SK-N-MC (cell line): ENCODE measurements at regions not wholly inside any gene's neighbourhood (a gene's known extent, or its start where the extent isn't known, plus 50 kb on each side); places are given as distances from the start of the nearest gene placed in this dataset.

Experiments used
- DNase-seq: peaks from one replicate; pipeline ENCODE4 v3.0.0-alpha.2; 2011; ENCODE audit warnings: low read depth, low spot score
- H3K27ac ChIP-seq: fragments of 200-600 bp; sonication (generic); 2 replicates; pipeline ENCODE4 v1.5.1; 2016; ENCODE audit warnings: mixed run types
- H3K36me3 ChIP-seq: fragments of 200-600 bp; sonication (generic); 2 replicates; pipeline ENCODE4 v1.6.1; 2017; ENCODE audit warnings: antibody characterized with exemption, low read length, mixed read lengths; ENCODE audit not compliant: insufficient read depth
- H3K4me3 ChIP-seq: fragments of 200-600 bp; sonication (generic); 2 replicates; pipeline ENCODE4 v1.5.1; 2016
- H3K9ac ChIP-seq: fragments of 200-600 bp; sonication (generic); 2 replicates; pipeline ENCODE4 v1.8.0; 2017; ENCODE audit warnings: mixed run types, mixed read lengths; ENCODE audit not compliant: insufficient read length
- H3K9me3 ChIP-seq: fragments of 200-600 bp; sonication (generic); 2 replicates; pipeline ENCODE4 v1.6.1; 2017; ENCODE audit warnings: low read depth, mild to moderate bottlenecking, antibody characterized with exemption, low read length, moderate library complexity, mixed read lengths
- EZH2 ChIP-seq: fragments of 200-600 bp; sonication (generic); IDR thresholded peaks from one replicate; pipeline ENCODE4 v1.6.1; 2017; ENCODE audit warnings: antibody characterized with exemption
- FOXP2 ChIP-seq: optimal IDR thresholded peaks from 2 replicates; pipeline ENCODE3; 2011; ENCODE audit warnings: mild to moderate bottlenecking, moderate library complexity; ENCODE audit not compliant: insufficient read depth; ENCODE audit errors: extremely low read length, control extremely low read depth
- POLR2AphosphoS5 ChIP-seq: IDR thresholded peaks from 2 replicates; pipeline ENCODE4 v1.6.1; 2012; ENCODE audit warnings: mild to moderate bottlenecking, low read depth, low read length, borderline replicate concordance

DNA sequence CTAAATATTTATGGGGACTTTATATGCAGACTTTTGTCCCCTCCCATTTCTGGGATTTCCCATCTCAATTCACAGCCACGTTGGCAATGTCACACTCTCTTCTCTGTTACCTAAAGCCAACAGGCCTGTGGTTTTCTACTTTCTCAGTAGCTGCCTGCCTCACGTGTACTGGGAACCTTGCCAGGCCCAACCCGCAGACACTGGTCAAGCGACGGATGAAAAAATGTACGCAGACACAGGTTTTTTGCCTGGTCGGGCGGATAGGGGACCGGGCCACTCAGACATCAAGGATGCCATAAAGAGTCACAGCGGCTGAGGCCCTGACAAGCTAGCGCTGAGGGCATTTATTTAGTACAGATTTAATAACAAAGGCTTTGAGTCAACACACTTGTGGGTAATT lies 204.4 kb upstream of the DPP6 start:
- DNase-seq = no peak
- TF ChIP-seq EZH2 = no peak
- no peak for TF ChIP-seq POLR2AphosphoS5
- TF ChIP-seq FOXP2 = no peak
- no peak overlapping the region for H3K9ac ChIP-seq

GRCh38 chr7:153852261-153852660 lies 199.9 kb upstream of the DPP6 start:
- Histone ChIP-seq H3K9me3 (no peaks in the 10 kb centered on the region), H3K9ac (no peak overlapping the region), H3K27ac (no peak overlapping the region), H3K4me3 (no peak overlapping the region), H3K36me3 (no peaks in the 10 kb centered on the region)
- DNase-seq = no peak
- TF ChIP-seq FOXP2 = no peak
- no peak for TF ChIP-seq POLR2AphosphoS5
- TF ChIP-seq EZH2 = no peak

More for the DNA sequence above, 204.4 kb upstream of the DPP6 start:
- H3K9me3 ChIP-seq = no peaks in the 10 kb centered on the region
- H3K4me3 ChIP-seq = no peak overlapping the region
- H3K27ac ChIP-seq = no peak overlapping the region
- no peaks in the 10 kb centered on the region for H3K36me3 ChIP-seq

DNA sequence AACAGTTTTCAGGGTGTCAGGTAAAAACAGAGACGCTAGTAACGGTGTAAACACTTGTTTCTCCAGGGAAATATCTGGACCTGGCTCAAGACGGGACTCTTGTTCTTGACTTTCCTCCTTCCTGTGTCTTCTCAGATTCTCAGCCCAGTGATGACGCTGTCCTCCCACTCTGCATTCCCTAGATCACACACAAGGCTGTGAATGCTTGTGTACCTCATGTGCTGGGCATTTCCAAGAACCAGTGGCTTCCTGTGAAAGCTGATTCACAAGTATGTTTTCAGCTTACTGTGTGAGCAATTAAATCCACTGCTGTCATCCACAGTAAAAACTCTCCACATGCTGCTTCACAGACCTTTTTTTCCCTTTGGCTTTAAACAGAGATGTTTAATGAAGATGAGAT lies 193.8 kb upstream of the DPP6 start:
- H3K4me3 ChIP-seq = no peak overlapping the region
- H3K36me3 ChIP-seq = no peaks in the 10 kb centered on the region
- DNase-seq = no peak
- no peak overlapping the region for H3K9ac ChIP-seq
- no peak for TF ChIP-seq POLR2AphosphoS5
- TF ChIP-seq FOXP2 = no peak
- TF ChIP-seq EZH2 = no peak
- no peaks in the 10 kb centered on the region for H3K9me3 ChIP-seq
- no peak overlapping the region for H3K27ac ChIP-seq

- no peak for TF ChIP-seq FOXP2
- no peak for TF ChIP-seq POLR2AphosphoS5
- no peak for TF ChIP-seq EZH2
- Histone ChIP-seq H3K9ac (no peak overlapping the region), H3K9me3 (no peaks in the 10 kb centered on the region), H3K4me3 (no peak overlapping the region), H3K27ac (no peak overlapping the region), H3K36me3 (no peaks in the 10 kb centered on the region)
- DNase-seq = no peak
Observed at GRCh38 chr7:153859239-153859638, 193.0 kb upstream of the DPP6 start.

GRCh38 chr7:153886506-153887441 lies 165.4 kb upstream of the DPP6 start:
- no peak overlapping the region for H3K27ac ChIP-seq
- no peak overlapping the region for H3K9ac ChIP-seq
- no peak overlapping the region for H3K4me3 ChIP-seq
- H3K9me3 ChIP-seq = no peaks in the 10 kb centered on the region
- no peaks in the 10 kb centered on the region for H3K36me3 ChIP-seq
- no peak for TF ChIP-seq POLR2AphosphoS5
- TF ChIP-seq FOXP2 = no peak
- no peak for TF ChIP-seq EZH2
- DNase-seq = no peak

- H3K9ac ChIP-seq = no peak overlapping the region
- DNase-seq = no peak
- H3K36me3 ChIP-seq = no peaks in the 10 kb centered on the region
- TF ChIP-seq FOXP2 (no peak), EZH2 (no peak), POLR2AphosphoS5 (no peak)
- no peak overlapping the region for H3K4me3 ChIP-seq
- no peak overlapping the region for H3K27ac ChIP-seq
- H3K9me3 ChIP-seq = no peaks in the 10 kb centered on the region
Observed at GRCh38 chr7:153887749-153888569, 164.2 kb upstream of the DPP6 start.

DNA sequence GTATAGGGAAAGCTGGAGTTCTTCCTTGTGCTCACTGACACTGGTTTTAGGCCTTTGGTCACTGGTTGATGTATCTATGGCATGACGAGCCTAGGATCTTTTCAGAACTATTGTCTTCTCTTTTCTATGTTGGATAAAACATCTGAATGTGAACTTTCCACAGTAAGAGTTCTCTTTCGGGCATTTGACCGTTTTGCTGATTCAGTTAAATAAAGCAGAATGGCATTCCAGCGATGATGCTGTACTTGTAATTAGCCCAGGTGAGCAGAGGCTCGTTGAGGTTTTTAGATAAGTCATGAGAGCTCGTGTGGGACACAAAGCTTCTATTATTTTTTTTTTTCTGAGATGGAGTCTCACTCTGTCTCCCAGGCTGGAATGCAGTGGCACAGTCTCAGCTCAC lies 160.2 kb upstream of the DPP6 start:
- H3K4me3 ChIP-seq = no peak overlapping the region
- H3K9me3 ChIP-seq = no peaks in the 10 kb centered on the region
- H3K9ac ChIP-seq = no peak overlapping the region
- TF ChIP-seq FOXP2 (no peak), EZH2 (no peak), POLR2AphosphoS5 (no peak)
- no peaks in the 10 kb centered on the region for H3K36me3 ChIP-seq
- DNase-seq = no peak
- no peak overlapping the region for H3K27ac ChIP-seq

DNA sequence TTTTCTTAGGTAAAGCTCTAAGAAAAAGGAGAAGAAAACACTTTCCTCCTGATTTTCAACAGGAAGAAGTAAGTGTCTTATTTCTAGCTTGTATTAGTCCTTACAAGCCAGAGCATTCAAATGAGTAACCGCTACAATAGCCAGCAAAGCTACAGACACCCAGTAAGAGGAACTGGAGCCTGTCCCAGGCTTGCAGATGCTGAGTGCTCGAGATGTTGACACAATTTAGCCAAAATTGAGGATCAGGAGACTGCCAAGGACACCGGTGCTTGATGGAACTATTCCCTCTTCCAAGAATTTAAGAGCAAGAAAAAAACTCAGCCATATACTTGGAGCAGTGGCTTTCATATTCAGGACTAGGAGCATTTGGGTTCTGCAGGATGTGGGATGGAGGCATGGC lies 149.3 kb upstream of the DPP6 start:
- Histone ChIP-seq H3K27ac (no peak overlapping the region), H3K9ac (no peak overlapping the region), H3K36me3 (no peaks in the 10 kb centered on the region), H3K4me3 (no peak overlapping the region), H3K9me3 (no peaks in the 10 kb centered on the region)
- TF ChIP-seq POLR2AphosphoS5 = no peak
- no peak for TF ChIP-seq FOXP2
- no peak for TF ChIP-seq EZH2
- no peak for DNase-seq
